MV-4-11 (cell line): ENCODE measurements at regions not wholly inside any gene's neighbourhood (a gene's known extent, or its start where the extent isn't known, plus 50 kb on each side); places are given as distances from the start of the nearest gene placed in this dataset.
"Not testable (repeated sequence)": the region's sequence is repeated elsewhere in the genome, so short reads cannot be mapped to it uniquely, and the experiment has no call there.

Source experiments
- DNase-seq: peaks from one replicate; lab custom pipeline; 2025; lab: John Stamatoyannopoulos, UW

DNA sequence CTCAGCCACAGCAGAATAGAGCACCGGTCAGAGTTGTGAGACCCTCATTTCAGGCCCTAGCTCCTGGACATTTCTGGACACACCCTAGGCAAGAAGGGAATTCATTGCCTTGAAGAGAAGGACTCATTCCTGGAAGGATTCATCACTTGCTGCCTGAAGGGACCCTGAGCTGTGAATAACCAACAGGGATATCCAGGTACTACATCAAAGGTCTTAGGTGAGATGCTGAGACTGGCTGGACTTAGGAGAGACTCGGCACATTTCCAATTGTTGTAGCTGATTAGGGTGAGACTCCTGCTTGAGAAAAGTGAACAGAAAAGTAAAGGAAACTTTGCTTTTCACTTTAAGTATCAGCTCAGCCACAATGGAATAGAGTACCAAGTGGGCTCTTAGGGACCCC lies 208.1 kb upstream of the CDKN2B start:
- no peak for DNase-seq

DNA sequence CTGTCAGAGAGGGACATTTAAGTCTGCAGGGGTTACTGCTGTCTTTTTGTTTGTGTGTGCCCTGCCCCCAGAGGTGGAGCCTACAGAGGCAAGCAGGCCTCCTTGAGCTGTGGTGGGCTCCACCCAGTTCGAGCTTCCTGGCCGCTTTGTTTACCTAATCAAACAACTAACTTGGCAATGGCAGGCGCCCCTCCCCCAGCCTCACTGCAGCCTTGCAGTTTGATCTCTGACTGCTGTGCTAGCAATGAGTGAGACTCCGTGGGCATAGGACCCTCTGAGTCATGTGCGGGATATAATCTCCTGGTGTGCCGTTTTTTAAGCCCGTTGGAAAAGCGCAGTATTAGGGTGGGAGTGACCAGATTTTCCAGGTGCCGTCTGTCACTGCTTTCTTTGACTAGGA lies 216.8 kb upstream of the CDKN2B start:
- not testable (repeated sequence) for DNase-seq

DNA sequence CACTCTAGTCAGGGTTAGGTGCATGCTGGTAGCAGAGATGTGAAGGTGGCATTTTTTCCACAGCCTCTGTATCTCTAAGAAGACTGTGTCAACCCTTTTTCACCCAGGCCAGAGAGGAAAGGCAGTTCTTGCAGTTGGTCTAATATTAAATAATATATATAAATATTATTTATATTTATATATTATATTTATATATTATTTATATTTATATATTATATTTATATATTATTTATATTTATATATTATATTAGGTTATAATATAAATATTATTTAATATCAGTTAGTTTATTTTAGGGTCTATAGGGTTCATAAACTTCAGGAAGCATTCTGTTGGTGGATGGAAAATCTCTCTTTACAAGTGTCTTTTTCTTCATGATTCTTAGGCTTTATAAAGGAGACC lies 218.6 kb upstream of the DMRTA1 start:
- DNase-seq, result no peak

DNA sequence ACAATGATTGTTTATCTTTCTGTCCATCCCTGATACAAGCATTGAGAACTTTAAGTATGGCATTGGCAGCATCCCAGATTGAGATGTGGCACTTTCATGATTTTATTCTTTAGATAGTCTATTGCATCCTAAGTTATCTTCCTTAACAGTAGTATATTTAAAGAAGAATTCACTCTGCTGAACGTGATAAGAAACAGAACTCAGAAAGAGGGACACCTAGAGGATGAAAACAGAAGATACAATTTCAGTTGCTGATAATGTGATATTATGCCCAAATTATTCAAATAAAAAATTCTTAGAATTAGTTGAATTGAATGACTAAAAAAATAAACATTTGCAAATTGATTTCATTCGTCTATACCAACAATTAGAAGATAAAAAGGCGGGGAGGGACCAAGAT lies 218.1 kb upstream of the DMRTA1 start:
- DNase-seq, result no peak

DNA sequence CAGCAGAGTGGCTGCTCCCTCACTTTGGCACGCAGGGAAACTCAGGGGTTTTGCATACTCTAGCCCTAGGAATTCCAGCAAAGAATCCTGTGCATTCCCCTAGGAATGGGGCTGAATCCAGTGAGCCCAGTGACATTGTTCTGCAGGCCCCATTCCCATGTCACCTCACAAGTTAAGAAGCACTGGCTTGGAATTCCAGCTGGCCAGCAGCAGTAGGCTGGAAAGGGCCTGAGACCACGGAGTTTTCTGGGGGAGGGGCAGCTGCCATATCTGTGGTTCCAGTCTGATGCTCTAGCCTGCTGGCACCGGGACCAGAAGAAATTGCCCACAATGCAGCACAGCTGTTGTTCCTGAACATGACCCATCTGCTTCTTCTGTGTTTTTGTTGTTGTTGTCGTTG lies 217.6 kb upstream of the DMRTA1 start:
- no peak for DNase-seq

DNA sequence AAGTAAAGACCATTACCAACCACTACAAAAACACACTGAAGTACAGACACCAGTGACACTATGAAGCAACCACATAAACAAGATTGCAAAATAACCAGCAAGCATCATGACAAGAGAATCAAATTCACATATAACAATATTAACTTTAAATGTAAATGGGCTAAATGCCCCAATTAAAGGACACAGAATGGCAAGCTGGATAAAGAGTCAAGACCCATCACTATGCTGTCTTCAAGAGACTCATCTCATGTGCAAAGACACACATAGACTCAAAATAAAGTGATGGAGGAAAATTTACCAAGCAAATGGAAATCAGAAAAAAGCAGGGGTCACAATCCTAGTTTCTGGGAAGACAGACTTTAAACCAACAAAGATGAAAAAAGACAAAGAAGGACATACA lies 215.3 kb upstream of the DMRTA1 start:
- DNase-seq, result not testable (repeated sequence)

DNA sequence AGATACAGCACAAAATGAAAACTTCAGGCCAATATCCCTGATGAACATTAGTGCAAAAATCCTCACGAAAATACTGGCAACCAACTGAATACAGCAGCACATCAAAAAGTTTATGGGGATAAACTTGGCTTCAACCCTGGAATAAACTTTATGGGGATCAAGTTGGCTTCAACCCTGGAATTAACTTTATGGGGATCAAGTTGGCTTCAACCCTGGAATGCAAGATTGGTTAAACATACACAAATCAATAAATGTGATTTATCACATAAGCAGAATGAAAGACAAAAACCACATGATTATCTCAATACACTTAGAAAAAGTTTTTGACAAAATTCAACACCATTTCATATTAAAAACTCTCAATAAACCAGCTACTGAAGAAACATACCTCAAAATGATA lies 213.7 kb upstream of the DMRTA1 start:
- no peak for DNase-seq

DNA sequence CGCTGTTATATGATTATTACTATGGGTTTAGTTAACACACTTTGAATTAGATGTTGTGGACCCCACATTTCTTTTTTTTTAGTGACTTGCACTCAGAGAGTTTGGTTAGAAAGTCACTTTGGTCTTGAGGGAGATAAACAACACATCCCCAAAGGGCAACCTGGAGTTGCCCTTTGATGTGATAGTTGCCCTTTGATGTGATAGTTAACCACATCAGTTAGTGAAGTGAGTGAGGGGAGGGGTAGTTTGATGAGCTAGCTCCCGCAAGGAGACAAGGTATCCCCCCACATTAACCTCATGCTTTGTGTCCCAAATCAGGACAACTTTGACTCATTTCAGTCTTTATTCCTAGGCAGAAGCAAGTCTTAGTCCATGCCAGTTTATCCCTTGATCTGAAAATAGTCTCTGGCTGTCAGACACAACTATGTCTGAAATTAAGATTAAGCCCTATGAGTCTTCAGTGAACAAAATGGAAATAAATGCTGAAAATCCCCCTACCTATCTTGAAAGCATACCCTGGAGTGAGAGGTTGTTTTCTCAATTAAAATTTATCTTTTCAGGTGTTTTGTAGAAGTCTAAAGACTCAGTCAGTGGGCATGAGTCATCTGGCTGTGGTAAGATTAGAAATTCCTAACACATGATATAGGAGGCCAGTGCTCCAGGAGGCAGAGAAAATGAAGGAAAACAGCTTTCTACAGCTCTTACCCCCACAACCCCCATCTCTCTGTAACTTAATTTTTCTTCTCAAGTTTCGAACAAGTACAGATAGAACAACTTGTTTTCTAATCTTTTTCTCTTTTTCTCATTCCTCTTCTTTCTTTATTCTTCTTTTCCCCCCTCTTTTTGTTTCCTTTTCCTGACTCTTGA lies 208.9 kb upstream of the DMRTA1 start:
- no peak for DNase-seq

DNA sequence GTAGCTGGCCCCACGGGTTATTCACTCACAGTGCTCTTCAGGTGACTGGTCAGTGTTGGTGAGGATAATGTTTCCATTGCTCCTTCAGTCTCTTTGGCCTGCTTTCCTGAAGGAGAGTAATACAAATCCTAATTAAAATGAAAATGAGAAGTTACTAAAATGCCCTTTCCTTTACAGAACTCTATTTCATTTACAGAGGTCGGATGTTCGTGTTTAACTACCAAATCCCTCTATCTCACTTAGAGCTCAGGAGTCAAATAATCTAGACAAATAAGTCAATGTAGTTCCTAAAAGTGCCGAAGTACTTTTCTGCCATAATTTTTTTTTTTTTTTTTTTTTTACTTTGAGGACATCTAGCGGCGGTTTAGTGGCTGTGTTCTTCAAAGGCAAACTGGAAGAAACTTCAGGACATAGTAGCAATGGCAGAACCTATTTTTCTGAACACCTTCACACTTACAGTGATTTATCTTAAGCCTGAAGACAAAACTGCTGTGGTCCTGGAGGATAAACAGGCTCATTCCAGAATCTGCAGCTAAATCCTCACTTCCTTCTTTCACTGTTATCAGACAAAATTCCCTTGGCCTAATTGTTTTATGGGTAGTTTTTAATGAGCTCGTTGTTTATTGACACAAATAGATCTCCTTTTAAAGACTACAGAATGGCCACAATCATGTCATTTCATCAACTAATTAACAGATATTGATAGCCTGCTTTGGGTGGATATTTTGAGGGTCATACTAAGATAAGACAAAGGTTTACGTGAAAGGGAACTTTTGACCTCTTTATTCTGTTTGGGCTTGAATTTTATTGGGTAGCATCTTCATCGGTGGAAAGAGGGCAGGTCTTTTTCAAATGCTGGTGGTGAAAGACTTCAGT lies 207.6 kb upstream of the DMRTA1 start:
- DNase-seq, result peak; percentile 56

DNA sequence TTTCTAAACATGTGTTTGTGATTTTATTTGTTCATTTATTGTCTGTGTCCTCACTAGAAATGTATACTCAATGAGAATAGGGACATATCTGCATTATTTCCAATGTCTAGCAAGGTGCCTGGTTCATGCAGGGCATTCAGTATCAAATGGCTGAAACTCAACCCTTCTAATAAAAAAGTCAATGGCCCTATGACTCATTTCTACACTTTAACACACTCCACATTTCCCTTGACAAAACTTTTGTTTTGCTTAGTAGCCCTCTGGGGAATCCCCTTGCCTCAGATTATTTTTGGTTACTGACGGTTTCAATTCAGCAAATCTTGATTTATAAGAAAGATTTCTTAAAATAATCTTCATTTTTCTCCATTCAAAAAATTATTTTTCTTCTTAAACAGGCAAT lies 206.0 kb upstream of the DMRTA1 start:
- DNase-seq, result no peak

DNA sequence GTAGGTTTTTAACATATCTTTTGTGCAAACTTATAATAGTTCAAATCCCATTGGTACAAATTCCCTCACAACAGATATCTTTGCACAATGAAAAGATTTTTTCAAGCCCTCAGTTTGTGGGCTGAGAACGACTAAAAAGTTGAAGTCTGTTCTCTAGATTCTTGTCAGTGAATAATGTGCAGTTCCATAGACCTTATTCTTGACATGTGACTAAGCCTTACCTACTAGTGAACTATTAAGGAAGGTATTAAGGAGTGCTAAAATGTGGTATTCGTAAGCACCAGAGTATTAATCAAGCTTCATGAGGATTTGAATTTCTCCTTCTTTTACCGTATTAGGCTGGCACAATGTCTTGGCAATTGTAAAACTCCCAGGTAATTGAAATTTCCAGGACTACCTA lies 205.6 kb upstream of the DMRTA1 start:
- no peak for DNase-seq

DNA sequence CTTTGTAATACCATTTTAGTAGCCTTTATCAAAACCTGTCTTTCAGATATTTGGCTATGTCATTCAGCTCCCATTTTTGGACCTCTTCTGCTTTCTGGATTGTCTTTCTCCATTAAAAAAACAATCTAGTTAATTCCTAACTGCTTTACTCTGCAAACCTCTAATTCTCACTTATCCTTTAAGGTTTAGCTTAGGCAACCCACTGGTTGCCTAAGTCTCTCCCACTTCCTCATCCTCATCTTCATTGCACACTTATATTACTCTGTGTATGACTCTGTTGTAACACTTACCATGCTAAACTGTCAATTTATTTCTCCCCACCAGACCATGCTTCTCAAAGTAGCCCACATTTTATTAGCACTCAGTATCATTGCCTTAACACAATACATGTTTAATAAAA lies 205.0 kb upstream of the DMRTA1 start:
- peak; percentile 96 for DNase-seq

DNA sequence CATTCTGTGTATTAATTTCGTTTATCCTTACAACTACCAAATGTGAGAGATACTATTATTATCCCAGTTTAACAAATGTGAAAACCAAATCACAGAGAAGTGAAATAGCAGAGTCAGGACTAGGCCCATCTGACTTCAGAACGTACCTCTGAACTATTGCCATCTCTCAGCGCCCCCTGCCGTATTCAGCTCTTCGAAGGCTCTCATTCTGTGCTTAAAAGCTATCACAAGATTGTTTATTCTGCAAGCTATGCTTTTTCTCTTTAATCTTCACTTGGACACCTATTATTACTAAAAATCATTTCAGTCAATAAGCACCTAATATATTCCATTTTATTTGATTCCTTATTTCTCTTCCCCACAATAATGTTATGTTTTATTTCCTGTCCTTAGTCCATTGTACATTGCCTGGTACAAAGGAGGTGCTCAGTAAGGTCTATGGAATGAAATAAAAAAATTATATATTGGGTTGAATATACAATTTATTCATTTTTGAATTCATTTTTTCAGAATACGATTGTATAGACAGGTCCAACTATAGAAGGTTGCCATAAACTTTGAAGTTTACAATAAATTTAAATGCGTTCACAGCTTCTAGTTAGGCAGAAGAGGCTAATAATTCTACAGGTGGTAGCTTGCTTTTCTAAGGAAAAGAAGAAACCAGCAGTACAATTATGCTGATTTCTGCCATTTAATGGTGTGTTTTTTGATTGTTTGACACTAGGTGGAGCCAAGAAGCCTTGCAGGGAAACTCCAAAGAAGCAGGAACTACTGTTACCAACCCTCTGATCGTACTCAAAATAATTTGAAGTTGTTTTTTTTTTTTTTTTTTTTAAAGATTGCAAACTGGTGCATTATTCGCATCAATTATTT lies 202.2 kb upstream of the DMRTA1 start:
- DNase-seq, result peak; percentile 66

DNA sequence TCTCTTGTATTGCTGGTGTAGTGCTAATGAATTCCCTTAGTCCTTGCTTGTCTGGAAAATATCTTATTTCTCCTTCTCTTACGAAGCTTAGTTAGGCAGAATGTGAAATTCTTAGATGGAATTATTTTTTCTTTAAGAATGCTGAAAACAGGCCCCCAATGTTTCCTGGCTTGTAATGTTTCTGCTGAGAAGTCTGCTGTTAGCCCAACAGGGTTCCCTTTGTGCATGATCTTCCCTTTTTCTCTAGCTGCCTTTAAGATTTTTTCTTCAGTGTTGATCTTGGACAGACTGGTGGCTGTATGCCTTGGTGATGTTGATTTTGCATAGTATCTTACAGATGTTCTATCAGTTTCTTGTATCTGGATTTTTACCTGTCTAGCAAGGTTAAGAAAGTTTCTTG lies 191.3 kb upstream of the DMRTA1 start:
- no peak for DNase-seq

DNA sequence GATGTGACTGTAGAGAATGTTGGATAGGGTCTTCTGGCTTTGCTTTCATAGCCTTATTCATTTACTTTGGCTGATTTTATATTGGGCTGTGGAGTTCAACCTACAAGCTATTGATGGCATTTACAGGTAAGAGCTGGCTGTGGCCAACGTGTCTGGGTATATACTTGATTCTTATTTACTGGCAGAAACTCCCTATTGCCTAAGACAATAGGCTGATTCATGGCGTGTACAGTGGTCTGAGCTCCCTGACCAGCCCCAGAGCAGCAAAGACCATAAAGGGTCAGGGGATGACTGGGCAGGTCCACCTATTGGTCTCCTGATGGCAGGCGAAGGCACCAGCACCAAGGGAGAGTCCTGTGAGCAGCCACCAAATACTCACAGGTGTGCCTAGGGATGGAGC lies 190.2 kb upstream of the DMRTA1 start:
- DNase-seq, result no peak

DNA sequence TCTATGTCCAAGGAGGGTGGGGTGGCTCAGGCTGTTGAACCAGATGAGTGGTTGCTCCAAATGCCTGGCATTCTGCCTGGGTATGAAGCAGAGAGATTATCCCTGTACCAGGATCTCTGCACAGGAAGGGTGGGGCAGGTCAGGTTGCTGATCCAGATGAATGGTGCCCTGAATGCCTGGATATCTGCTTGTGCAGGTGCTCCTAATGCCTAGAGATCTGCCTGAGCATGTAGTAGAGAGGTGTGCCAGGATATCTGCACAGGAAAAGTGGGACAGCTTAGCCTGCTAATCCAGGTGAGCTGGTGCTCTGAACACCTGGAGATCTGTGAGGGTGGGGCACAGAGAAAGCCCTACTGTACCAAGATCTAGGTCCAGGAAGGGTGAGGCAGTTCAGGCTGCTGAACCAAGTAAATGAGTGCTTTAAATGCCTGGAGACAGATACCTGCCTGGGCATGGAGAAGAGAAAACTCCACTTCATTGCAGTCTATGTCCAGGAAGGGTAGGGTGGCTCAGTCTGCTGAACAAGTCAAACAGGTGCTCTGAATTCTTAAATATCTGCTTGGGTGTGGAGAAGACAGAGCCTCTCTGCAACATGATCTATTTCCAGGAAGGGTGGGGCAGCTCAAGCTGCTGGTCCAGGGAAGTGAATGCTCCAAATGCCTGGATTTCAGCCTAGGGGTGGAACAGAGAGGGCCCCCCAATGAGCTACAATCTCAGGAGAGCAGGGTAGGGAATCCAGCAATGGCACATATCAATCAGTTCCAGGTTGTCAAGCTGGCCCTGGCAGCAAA lies 189.4 kb upstream of the DMRTA1 start:
- DNase-seq, result no peak

DNA sequence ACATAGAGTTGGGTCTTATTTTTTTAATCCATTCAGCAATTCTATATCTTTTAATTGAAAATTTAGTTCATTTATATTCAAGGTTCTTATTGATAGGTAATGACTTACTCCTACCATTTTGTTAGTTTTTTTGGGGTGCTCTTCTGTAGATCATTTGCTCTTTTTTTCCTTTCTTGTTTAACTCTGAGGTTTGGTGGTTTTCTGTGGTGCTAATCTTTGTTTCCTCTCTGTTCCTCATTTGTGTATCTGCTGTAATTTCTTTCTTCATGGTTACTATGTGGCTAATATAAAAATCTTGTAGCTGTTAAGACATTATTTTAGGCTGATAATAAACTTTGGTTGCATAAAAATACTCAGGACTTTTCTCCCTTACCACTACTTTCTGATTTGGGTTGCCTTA lies 181.6 kb upstream of the DMRTA1 start:
- DNase-seq, result peak; percentile 65

DNA sequence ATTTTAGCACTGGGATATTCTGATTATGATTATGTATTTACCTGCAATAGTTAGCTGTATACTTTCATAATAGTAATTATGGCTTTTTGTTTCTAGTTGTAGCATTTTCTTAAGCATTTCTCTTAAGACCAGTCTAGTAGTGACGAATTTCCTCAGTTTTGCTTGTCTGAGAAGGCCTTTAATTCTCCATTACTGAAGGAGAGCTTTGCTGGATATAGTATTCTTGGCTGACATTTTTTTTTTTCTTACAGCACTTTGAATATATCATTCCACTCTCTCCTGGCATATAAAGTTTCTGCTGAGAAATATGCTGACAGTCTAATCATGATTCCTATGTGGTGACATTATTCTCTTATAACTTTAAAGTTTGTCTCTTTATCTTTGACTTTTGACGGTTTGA lies 181.1 kb upstream of the DMRTA1 start:
- DNase-seq, result no peak

DNA sequence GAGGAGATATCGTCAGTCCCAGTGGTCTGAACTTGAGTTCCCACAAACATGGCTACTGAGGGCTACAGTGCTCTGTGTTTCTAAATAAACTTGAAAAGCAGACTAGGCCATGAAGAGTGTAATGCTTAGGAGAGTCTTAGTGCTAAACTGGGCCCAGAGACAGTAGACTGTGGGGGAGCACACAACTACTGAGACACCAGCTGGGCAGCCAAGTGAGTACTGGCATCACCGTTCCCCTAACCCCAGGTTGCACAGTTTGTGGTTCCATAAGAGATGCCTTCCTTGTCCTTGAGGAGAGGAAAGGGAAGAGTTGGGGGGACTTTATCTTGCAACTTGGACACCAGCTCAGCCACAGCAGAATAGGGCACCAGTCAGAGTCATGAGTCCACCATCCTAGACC lies 172.1 kb upstream of the DMRTA1 start:
- no peak for DNase-seq

DNA sequence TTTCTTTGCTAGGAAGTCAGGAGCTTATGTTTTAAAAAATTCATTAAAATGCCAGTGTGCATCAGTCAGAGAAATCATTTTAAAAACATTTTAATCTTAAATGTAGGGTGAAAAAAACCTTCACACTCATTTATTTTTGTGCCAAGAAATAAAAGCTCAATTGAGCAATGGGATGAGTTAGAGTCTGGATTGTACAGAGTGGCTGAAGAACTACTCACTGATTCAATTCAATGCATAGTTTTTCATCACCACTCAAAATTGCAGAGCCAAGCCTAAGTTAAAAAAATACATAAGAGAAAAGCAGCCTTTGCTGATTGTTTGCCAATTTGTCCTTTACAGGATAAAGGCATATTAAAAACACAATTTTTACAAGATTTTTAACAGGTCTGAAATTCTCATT lies 168.2 kb upstream of the DMRTA1 start:
- no peak for DNase-seq

DNA sequence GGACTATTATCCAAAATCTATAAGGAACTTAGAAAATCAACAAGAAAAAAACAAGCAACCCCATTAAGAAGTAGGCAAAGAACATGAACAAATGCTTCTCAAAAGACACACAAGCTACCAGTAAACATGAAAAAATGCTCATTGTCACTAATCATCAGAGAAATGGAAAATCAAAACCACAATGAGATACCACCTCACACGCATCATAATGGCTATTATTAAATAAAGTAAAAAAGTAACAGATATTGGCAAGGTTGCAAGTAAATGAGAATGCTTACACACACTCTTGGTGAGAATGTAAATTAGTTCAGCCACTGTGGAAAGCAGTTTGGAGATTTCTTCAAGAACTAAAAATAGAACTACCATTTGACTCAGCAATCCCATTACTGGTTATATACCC lies 167.0 kb upstream of the DMRTA1 start:
- no peak for DNase-seq

DNA sequence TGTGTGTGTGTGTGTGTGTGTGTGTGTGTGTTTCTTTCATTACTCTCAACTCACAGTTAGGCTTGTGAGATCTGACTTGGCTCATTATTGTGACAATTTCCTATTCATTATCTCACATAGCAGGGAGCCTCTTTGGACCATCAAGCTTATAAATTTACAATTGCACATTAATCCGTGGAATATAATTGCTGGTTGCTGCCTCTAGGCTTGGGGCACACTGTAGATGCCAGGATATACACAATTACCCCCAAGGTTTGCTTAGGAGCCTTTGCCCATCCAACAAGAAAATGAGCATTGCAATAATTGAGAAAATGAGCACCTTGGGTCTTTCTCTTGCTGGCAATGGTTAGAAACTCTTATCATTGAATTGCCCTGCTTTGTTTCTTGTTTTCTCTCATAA lies 161.6 kb upstream of the DMRTA1 start:
- DNase-seq, result no peak
